ENCODE measurements at regions not wholly inside any gene's neighbourhood (a gene's known extent, or its start where the extent isn't known, plus 50 kb on each side); places are given as distances from the start of the nearest gene placed in this dataset.

DNA sequence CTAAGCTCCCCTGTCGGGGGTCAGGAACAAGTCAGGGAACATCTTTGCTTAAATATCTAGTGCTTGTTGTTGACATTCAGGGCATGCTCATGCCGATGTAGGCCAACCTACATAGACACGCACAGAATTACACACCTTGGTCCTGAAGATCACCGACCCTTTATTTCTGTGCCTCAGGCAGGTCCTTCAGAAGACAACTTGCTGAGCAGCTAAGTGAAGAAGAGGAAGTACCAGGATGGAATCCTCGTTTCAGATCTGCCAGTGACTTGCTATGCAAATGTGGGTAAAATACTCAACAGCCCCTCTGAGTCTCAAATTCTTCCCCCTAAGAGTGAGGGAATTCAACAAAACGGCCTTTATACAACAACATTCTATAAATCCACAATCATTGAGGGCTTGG, 494.7 kb downstream of the BCL11A start:
- H3K36me3 Mint-ChIP-seq (ENCODE audit: insufficient read depth, unreplicated experiment) = no peaks in the 10 kb centered on the region
- no peak for DNase-seq
- TF ChIP-seq, protein P1, sequence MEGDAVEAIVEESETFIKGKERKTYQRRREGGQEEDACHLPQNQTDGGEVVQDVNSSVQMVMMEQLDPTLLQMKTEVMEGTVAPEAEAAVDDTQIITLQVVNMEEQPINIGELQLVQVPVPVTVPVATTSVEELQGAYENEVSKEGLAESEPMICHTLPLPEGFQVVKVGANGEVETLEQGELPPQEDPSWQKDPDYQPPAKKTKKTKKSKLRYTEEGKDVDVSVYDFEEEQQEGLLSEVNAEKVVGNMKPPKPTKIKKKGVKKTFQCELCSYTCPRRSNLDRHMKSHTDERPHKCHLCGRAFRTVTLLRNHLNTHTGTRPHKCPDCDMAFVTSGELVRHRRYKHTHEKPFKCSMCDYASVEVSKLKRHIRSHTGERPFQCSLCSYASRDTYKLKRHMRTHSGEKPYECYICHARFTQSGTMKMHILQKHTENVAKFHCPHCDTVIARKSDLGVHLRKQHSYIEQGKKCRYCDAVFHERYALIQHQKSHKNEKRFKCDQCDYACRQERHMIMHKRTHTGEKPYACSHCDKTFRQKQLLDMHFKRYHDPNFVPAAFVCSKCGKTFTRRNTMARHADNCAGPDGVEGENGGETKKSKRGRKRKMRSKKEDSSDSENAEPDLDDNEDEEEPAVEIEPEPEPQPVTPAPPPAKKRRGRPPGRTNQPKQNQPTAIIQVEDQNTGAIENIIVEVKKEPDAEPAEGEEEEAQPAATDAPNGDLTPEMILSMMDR (IDR thresholded peaks at IDR 0.05; ENCODE audit: unreplicated experiment) = no peak
- no peaks in the 10 kb centered on the region for H3K4me1 Mint-ChIP-seq (ENCODE audit: low read depth, unreplicated experiment)
- no peak overlapping the region for H3K27ac Mint-ChIP-seq (ENCODE audit: unreplicated experiment)
- H3K4me3 Mint-ChIP-seq (ENCODE audit: low read depth, unreplicated experiment) = no peak overlapping the region
- CTCF ChIA-PET = interaction anchor here (0.8 kb wide), 1 partner anchor 165 kb away, joined by 15 read pairs; no protein-coding TSS in a partner anchor
- intact Hi-C loops (cut with micrococcal nuclease; ENCODE audit: unreplicated experiment) = no loop called here
- no TSS peak for BruUV-seq (replicated peaks)
- peaks cover 2% of the 10 kb centered on the region for H3K9me3 Mint-ChIP-seq (ENCODE audit: low read depth, unreplicated experiment)
- no peaks in the 10 kb centered on the region for H3K27me3 Mint-ChIP-seq (ENCODE audit: unreplicated experiment)

DNA sequence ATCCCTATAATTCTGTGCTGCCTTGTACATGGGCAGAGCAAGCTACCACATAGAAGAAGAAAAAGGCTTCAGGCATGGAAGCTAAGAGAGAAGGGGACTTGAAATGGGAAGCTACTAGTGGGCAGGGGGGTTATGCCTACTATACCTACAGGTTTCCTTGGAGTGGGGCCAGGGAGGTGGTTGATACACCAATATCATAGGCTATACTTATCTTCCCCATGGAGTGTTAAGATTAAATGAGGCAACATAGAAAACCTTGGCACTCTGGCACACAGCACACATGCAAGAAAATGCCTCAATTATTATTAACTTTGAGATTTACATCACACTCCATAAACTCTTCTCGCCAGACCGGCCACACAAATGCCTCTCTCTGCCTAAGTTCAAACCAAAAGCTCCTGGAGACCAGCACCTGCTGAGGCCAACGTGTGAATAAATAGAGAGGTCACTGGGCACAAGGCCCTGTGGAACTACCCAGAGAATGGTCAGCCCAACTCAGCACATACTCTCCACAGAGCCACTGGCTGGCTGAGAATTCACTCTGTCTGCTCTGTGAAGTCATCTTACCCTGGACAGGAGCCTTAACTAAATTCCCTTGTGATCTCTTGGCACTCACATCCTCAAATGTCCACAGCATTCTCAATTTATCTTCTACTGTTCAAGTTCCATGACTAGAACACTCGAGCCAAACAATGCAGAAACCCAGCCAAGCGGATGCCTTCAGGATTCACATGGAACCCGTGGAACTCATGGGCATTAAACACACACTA, 498.7 kb downstream of the BCL11A start:
- no peak for DNase-seq
- no TSS peak for BruUV-seq (replicated peaks)
- H3K4me1 Mint-ChIP-seq (ENCODE audit: low read depth, unreplicated experiment) = no peaks in the 10 kb centered on the region
- H3K27ac Mint-ChIP-seq (ENCODE audit: unreplicated experiment) = no peak overlapping the region
- H3K4me3 Mint-ChIP-seq (ENCODE audit: low read depth, unreplicated experiment) = no peak overlapping the region
- H3K9me3 Mint-ChIP-seq (ENCODE audit: low read depth, unreplicated experiment) = peaks cover 2% of the 10 kb centered on the region
- H3K36me3 Mint-ChIP-seq (ENCODE audit: insufficient read depth, unreplicated experiment) = no peaks in the 10 kb centered on the region
- no peaks in the 10 kb centered on the region for H3K27me3 Mint-ChIP-seq (ENCODE audit: unreplicated experiment)
- TF ChIP-seq, protein P1 (IDR thresholded peaks at IDR 0.05; ENCODE audit: unreplicated experiment) = no peak
- CTCF ChIA-PET = no interaction called here
- intact Hi-C loops (cut with micrococcal nuclease; ENCODE audit: unreplicated experiment) = no loop called here

DNA sequence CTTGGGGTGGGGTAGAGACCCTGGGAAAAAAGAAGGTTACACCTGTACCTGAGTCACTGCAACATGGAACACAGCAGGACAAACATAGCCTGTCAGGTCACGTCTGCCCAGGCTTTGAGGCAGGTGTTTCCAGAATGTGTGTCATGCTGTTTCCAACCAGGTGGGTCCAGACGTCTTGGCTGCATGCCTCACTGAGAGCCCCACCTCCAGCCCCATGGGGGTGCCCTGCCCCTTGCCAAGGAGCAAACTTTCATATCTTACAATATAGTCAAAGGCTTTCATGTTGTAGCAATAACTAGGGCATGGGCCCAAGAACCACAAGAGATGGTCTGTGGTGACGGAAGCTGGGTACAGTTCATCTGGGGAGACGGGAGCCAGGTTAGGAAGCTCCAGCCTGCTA, 499.7 kb downstream of the BCL11A start:
- no peaks in the 10 kb centered on the region for H3K27me3 Mint-ChIP-seq (ENCODE audit: unreplicated experiment)
- intact Hi-C loops (cut with micrococcal nuclease; ENCODE audit: unreplicated experiment) = no loop called here
- H3K4me1 Mint-ChIP-seq (ENCODE audit: low read depth, unreplicated experiment) = no peaks in the 10 kb centered on the region
- TF ChIP-seq, protein P1 (IDR thresholded peaks at IDR 0.05; ENCODE audit: unreplicated experiment) = no peak
- peaks cover 2% of the 10 kb centered on the region for H3K9me3 Mint-ChIP-seq (ENCODE audit: low read depth, unreplicated experiment)
- CTCF ChIA-PET = no interaction called here
- no peak overlapping the region for H3K27ac Mint-ChIP-seq (ENCODE audit: unreplicated experiment)
- no peak for DNase-seq
- BruUV-seq (replicated peaks) = no TSS peak
- H3K4me3 Mint-ChIP-seq (ENCODE audit: low read depth, unreplicated experiment) = no peak overlapping the region
- H3K36me3 Mint-ChIP-seq (ENCODE audit: insufficient read depth, unreplicated experiment) = no peaks in the 10 kb centered on the region

DNA sequence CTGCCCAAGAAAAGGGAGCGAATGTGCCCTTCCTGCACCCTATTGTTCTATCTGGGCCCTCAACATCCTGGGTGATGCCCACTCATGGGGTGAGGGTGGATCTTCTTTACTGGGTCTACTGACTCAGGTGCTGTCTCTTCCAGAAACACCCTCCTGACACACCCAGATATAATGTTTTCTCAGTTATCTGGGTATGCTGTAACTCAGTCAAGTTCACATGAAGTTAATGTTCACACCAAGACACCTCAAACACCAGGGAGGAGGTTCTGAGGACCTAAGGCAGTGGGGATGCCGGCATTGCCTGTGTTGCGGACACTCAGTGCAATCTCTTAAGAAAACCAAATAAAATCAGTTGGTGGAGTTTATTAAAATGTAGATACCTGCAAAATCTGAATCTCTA, 500.9 kb downstream of the BCL11A start:
- Mint-ChIP-seq H3K4me3 (ENCODE audit: low read depth, unreplicated experiment) (no peak overlapping the region), H3K27me3 (ENCODE audit: unreplicated experiment) (no peaks in the 10 kb centered on the region), H3K9me3 (ENCODE audit: low read depth, unreplicated experiment) (peaks cover 2% of the 10 kb centered on the region), H3K36me3 (ENCODE audit: insufficient read depth, unreplicated experiment) (no peaks in the 10 kb centered on the region), H3K4me1 (ENCODE audit: low read depth, unreplicated experiment) (no peaks in the 10 kb centered on the region), H3K27ac (ENCODE audit: unreplicated experiment) (no peak overlapping the region)
- CTCF ChIA-PET = no interaction called here
- no peak for DNase-seq
- TF ChIP-seq, protein P1 (IDR thresholded peaks at IDR 0.05; ENCODE audit: unreplicated experiment) = no peak
- intact Hi-C loops (cut with micrococcal nuclease; ENCODE audit: unreplicated experiment) = no loop called here
- BruUV-seq (replicated peaks) = no TSS peak

All from Calu3 (cell line).